ENCODE measurements at regions not wholly inside any gene's neighbourhood (a gene's known extent, or its start where the extent isn't known, plus 50 kb on each side); places are given as distances from the start of the nearest gene placed in this dataset.

DNA sequence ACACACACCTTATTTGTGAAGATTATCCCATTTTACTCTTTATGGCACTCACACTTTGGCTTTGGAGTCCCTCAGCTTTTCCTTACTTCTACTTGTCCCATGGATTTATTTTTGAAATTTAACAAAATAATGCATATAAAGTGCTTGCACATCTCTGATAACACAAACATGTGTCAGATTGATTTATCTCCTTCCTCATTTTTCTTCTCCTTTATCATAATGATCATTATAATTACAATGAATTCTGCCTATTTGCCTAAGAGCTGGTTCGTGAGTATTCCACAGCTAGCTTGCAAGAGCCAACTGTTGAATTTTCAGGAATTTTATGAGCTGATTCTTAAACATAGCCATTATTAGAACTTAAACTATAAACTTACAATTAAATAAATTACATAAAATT lies 347.7 kb downstream of the CHSY3 start:
- FAIRE-seq (no peak), DNase-seq (ENCODE audit: insufficient read length, low spot score) (no peak)
- TF ChIP-seq POLR2A (IDR thresholded peaks at IDR 0.05; ENCODE audit: low read depth, low read length) = no peak

GRCh38 chr5:130243641-130244040 lies 339.4 kb downstream of the CHSY3 start:
- DNase-seq (ENCODE audit: insufficient read length, low spot score) (no peak), FAIRE-seq (no peak)
- TF ChIP-seq POLR2A (IDR thresholded peaks at IDR 0.05; ENCODE audit: low read depth, low read length) = no peak

GRCh38 chr5:130237721-130238120 lies 333.5 kb downstream of the CHSY3 start:
- no peak for FAIRE-seq
- no peak for TF ChIP-seq POLR2A (IDR thresholded peaks at IDR 0.05; ENCODE audit: low read depth, low read length)

More at GRCh38 chr5:130237721-130238120, 333.5 kb downstream of the CHSY3 start:
- DNase-seq (ENCODE audit: insufficient read length, low spot score) = no peak

Data from H54 (cell line).